ENCODE measurements at regions not wholly inside any gene's neighbourhood (a gene's known extent, or its start where the extent isn't known, plus 50 kb on each side); places are given as distances from the start of the nearest gene placed in this dataset.
A peak's percentile ranks its signal among the peaks of the same experiment; 100 is the strongest.

DNA sequence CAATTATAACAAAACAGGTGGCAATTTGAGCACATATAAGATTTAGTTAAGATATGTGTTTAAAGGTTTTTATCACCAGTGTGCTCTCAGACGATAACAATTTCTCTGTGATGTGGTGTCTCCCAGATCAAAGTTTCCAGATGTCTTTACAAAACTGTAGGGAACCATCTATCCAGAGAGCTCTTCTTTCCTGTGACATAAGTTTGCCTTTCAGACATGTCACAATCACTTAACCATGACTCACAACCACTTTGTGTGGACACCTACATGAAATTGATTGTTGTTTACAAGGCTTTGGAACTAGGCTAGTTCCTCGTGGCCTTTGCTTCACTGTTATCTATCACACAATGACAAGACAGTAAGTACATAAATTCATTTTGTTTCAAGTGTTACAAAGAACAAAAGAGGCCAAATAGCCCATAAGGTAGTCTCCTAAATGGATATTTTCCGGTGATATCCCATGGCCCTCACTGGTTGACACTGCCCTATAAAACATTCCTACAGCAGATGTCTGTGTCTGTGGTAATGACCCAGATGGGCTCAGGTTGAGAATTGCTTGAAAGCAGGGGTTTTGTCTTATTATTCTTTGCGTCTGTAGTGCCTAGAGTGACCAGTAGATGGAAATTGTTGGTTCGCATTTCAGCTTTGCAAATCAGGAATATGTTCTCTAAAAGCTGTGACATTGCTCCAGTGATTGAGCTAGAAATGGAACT is 297.8 kb upstream of the FAM241A start:
- no peak for DNase-seq

DNA sequence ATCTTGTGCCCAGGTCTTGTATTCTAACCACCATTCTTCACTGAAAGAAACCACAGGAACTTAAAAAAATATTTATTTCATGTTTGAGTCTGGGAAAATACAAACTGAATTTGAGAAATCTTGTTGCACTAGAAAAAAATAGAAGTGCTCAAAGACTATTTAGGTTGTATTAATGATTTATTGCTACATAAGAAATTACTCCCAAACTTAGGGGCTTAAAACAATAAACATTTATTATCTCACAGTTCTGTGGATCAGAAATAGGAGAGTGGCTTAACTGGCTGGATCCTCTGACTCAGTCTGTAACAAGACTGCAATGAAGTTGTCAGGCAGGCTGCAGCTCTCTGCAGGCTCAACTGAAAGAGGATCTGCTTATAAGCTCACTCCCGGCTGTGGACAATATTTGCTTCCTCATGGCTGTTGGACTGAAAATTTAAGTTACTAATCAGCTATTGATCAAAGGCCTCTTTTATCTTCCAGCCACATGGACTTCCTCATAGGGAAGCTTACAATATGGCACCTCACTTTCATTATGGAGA is 295.4 kb upstream of the FAM241A start:
- H3K79me2 ChIP-seq (ENCODE audit: low read length) = no peaks in the 10 kb centered on the region
- H3K9me2 ChIP-seq (replicated peaks; ENCODE audit: insufficient read depth, low read length) = no peaks in the 10 kb centered on the region
- no peak overlapping the region for H2AFZ ChIP-seq (ENCODE audit: low read length)
- H3K9ac ChIP-seq (ENCODE audit: low read length) = no peak overlapping the region
- H3K9me3 ChIP-seq (replicated peaks; ENCODE audit: insufficient read depth, low read length) = no peaks in the 10 kb centered on the region
- H4K20me1 ChIP-seq (ENCODE audit: insufficient read depth, low read length) = no peaks in the 10 kb centered on the region
- no peak for DNase-seq
- no peak overlapping the region for H3K4me3 ChIP-seq (ENCODE audit: low read length)
- TF ChIP-seq, protein P1, sequence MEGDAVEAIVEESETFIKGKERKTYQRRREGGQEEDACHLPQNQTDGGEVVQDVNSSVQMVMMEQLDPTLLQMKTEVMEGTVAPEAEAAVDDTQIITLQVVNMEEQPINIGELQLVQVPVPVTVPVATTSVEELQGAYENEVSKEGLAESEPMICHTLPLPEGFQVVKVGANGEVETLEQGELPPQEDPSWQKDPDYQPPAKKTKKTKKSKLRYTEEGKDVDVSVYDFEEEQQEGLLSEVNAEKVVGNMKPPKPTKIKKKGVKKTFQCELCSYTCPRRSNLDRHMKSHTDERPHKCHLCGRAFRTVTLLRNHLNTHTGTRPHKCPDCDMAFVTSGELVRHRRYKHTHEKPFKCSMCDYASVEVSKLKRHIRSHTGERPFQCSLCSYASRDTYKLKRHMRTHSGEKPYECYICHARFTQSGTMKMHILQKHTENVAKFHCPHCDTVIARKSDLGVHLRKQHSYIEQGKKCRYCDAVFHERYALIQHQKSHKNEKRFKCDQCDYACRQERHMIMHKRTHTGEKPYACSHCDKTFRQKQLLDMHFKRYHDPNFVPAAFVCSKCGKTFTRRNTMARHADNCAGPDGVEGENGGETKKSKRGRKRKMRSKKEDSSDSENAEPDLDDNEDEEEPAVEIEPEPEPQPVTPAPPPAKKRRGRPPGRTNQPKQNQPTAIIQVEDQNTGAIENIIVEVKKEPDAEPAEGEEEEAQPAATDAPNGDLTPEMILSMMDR (IDR thresholded peaks at IDR 0.05; ENCODE audit: low read length) = no peak
- TF ChIP-seq EZH2 (optimal IDR thresholded peaks at IDR 0.05; ENCODE audit: low read depth, low read length) (no peak), EZH2phosphoT487 (IDR thresholded peaks at IDR 0.05; ENCODE audit: low read length) (no peak)
- no peaks in the 10 kb centered on the region for H3K4me1 ChIP-seq (ENCODE audit: low read length)
- no peak overlapping the region for H3K4me2 ChIP-seq (ENCODE audit: low read depth, low read length)
- no peaks in the 10 kb centered on the region for H3F3A ChIP-seq (ENCODE audit: insufficient read depth, low read length)
- H3K27me3 ChIP-seq (replicated peaks; ENCODE audit: insufficient read depth, low read length) = no peaks in the 10 kb centered on the region
- H3K36me3 ChIP-seq (replicated peaks; ENCODE audit: insufficient read depth, low read length) = no peaks in the 10 kb centered on the region
- H3K27ac ChIP-seq (ENCODE audit: low read length) = no peak overlapping the region

More for the DNA sequence above, 297.8 kb upstream of the FAM241A start:
- Histone ChIP-seq H3K9me2 (replicated peaks; ENCODE audit: insufficient read depth, low read length) (no peaks in the 10 kb centered on the region), H4K20me1 (ENCODE audit: insufficient read depth, low read length) (no peaks in the 10 kb centered on the region), H3K4me2 (ENCODE audit: low read depth, low read length) (no peak overlapping the region), H3K27ac (ENCODE audit: low read length) (no peak overlapping the region), H3K79me2 (ENCODE audit: low read length) (no peaks in the 10 kb centered on the region), H3F3A (ENCODE audit: insufficient read depth, low read length) (no peaks in the 10 kb centered on the region), H3K36me3 (replicated peaks; ENCODE audit: insufficient read depth, low read length) (no peaks in the 10 kb centered on the region), H3K4me1 (ENCODE audit: low read length) (no peaks in the 10 kb centered on the region), H3K4me3 (ENCODE audit: low read length) (no peak overlapping the region), H3K9me3 (replicated peaks; ENCODE audit: insufficient read depth, low read length) (no peaks in the 10 kb centered on the region), H2AFZ (ENCODE audit: low read length) (no peak overlapping the region), H3K9ac (ENCODE audit: low read length) (no peak overlapping the region), H3K27me3 (replicated peaks; ENCODE audit: insufficient read depth, low read length) (no peaks in the 10 kb centered on the region)
- TF ChIP-seq, protein P1 (IDR thresholded peaks at IDR 0.05; ENCODE audit: low read length) = no peak; the same call in 1 of the 2 replicates
- no peak for TF ChIP-seq EZH2 (optimal IDR thresholded peaks at IDR 0.05; ENCODE audit: low read depth, low read length)
- no peak for TF ChIP-seq EZH2phosphoT487 (IDR thresholded peaks at IDR 0.05; ENCODE audit: low read length)

DNA sequence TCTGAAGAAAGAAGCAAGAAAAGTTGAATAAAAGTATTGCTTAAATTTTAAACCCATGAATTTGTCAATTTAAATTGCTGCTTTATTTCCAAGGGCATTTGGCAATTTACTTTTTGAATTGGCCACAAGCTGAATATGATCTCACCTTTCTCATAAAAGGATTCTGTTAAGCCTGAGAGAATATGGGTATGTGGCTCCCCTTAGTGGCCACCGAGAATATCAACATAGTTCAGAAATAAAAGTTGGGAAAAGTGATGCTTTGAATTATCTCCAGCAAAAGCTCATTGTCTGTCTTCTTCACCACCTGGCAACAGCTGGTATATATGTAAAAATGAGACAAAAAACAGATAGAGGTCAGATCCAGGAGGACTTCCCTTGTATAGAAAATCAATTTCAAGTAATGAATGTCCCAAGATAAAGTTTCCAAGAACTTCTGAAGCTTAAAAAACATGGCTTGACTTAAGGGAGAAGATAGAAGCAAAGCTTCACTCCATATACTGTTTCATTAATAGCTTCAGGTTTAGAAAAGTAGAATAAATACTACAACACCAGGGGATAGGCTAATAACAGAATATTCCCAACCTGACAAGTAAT is 290.7 kb upstream of the FAM241A start:
- H3K36me3 ChIP-seq (replicated peaks; ENCODE audit: insufficient read depth, low read length) = no peaks in the 10 kb centered on the region
- H4K20me1 ChIP-seq (ENCODE audit: insufficient read depth, low read length) = no peaks in the 10 kb centered on the region
- H3K4me1 ChIP-seq (ENCODE audit: low read length) = no peaks in the 10 kb centered on the region
- H3K4me2 ChIP-seq (ENCODE audit: low read depth, low read length) = no peak overlapping the region
- H3K4me3 ChIP-seq (ENCODE audit: low read length) = no peak overlapping the region
- H3K9me2 ChIP-seq (replicated peaks; ENCODE audit: insufficient read depth, low read length) = no peaks in the 10 kb centered on the region
- H3F3A ChIP-seq (ENCODE audit: insufficient read depth, low read length) = no peaks in the 10 kb centered on the region
- no peak for TF ChIP-seq EZH2phosphoT487 (IDR thresholded peaks at IDR 0.05; ENCODE audit: low read length)
- TF ChIP-seq, protein P1 (IDR thresholded peaks at IDR 0.05; ENCODE audit: low read length) = peak; percentile 66
- no peak overlapping the region for H3K9ac ChIP-seq (ENCODE audit: low read length)
- H2AFZ ChIP-seq (ENCODE audit: low read length) = no peak overlapping the region
- no peaks in the 10 kb centered on the region for H3K9me3 ChIP-seq (replicated peaks; ENCODE audit: insufficient read depth, low read length)
- H3K27me3 ChIP-seq (replicated peaks; ENCODE audit: insufficient read depth, low read length) = no peaks in the 10 kb centered on the region
- no peaks in the 10 kb centered on the region for H3K79me2 ChIP-seq (ENCODE audit: low read length)
- H3K27ac ChIP-seq (ENCODE audit: low read length) = no peak overlapping the region
- DNase-seq = peak; percentile 45

Data from MM.1S (cell line).